Ectodermal cell (in vitro differentiated cells): ENCODE measurements at regions not wholly inside any gene's neighbourhood (a gene's known extent, or its start where the extent isn't known, plus 50 kb on each side); places are given as distances from the start of the nearest gene placed in this dataset.

Source experiments
- H3K27ac ChIP-seq: 2 replicates; pipeline ENCODE4 v1.7.0; 2013; ENCODE audit warnings: mild to moderate bottlenecking, low read depth, low read length; ENCODE audit not compliant: insufficient read depth, poor library complexity, severe bottlenecking
- H3K27me3 ChIP-seq: 2 replicates; pipeline ENCODE4 v1.7.0; 2013; ENCODE audit warnings: mild to moderate bottlenecking, low read length; ENCODE audit not compliant: insufficient read depth, control insufficient read depth, poor library complexity, severe bottlenecking
- H3K36me3 ChIP-seq: one replicate; pipeline ENCODE4 v1.7.0; 2013; ENCODE audit warnings: low read length; ENCODE audit not compliant: control insufficient read depth, insufficient read depth
- H3K4me1 ChIP-seq: one replicate; pipeline ENCODE4 v1.7.0; 2013; ENCODE audit warnings: low read length; ENCODE audit not compliant: control insufficient read depth, insufficient read depth
- H3K4me3 ChIP-seq: 2 replicates; pipeline ENCODE4 v1.7.0; 2013; ENCODE audit warnings: low read depth, low read length, control low read depth; ENCODE audit not compliant: insufficient read depth
- H3K9me3 ChIP-seq: 2 replicates; pipeline ENCODE4 v1.7.0; 2013; ENCODE audit warnings: mild to moderate bottlenecking, low read length, moderate library complexity; ENCODE audit not compliant: control insufficient read depth
- WGBS, 2 experiments: methylation state at CpG; one replicate each; pipeline ENCODE4 v1.1.7; 2013; ENCODE audit warnings: missing lambda C conversion rate in 2 of 2; 5-methylcytosine and 5-hydroxymethylcytosine counted together

DNA sequence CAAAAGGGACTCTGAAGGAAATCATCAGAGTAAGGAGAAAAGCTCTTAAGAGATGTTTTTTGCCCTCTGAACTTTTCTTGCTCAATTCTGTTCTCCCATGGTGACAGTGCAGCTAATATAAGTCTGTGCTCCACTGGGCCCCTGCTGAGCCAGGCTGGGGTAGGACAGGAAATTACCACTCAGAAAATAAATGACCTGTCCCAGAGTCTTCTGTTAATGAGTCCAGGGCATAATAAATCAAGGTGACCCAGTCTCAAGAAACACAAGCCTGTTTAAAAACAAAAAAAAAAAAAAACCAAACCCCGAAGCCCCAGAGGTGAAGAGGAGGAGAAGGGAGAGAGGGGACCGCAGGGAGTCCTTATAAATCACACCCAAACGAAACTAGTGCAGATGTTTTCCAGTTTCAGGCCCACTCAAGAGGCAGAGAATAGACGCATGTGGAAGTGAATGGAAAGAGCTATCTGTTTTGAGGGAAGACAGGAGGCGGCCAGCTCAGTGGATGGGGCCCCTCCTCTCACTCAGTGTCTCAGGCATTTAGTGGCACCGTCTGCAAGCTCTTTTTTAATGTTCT is 59.8 kb upstream of the BOC start:
- H3K4me1 ChIP-seq = peaks cover 36% of the 10 kb centered on the region
- no peaks in the 10 kb centered on the region for H3K27me3 ChIP-seq
- H3K27ac ChIP-seq = peak overlapping the region; percentile 3
- H3K4me3 ChIP-seq = no peak overlapping the region
- H3K36me3 ChIP-seq = no peaks in the 10 kb centered on the region
- 55 to 70% methylated on average over 5 to 6 of the region's 6 CpGs for WGBS, 2 experiments
- no peaks in the 10 kb centered on the region for H3K9me3 ChIP-seq

DNA sequence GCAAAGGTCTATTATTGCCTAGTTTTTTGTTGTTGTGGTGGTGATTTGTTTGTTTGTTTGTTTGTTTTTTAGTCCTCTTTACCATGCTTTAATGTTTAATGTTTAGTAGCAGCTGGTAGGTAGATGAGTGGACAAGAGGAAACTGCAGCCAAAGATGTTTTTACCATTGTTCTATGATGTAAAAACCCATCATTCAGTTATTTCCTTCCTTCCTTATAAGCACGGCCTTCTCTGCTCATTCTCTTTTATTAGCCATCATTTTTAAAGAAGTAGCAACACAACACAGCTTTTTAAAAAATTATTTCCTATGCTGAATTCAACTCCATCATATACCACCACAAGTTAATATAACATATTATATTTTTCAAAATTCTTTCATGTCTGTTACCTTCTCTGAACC is 58.5 kb upstream of the BOC start:
- Histone ChIP-seq H3K27ac (no peak overlapping the region), H3K4me1 (peaks cover 33% of the 10 kb centered on the region)
- 91 to 92% methylated on average over 1 of the region's 1 CpG for WGBS, 2 experiments

DNA sequence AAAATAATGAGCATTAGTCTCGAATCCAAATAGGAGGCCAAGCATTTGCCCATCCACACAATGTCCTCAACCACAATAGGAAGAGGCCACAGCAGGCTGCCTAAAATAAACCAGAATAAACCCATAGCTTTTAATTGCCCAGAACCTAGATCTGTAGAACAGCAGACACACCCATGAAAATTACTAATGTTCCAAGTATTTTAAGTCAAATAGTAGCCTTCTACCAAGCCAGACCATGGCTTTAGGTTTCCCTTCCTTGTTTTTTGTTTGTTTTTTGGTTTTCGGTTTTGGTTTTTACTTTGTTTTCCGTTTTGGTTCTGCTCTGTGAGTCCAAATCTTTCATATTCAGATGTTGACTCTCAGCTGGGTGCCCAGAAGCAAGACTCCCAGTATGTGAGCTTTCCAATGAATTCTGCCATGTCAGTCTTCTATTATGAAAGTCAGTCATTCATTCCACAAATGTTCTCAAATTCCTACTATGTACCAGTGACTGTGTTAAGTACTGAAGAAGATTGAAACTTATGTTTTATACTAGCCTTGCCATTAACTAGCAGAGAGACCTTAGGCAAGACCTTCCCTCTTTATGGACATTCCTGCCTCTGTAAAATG is 57.8 kb upstream of the BOC start:
- Histone ChIP-seq H3K27ac (no peak overlapping the region), H3K4me3 (no peak overlapping the region), H3K27me3 (no peaks in the 10 kb centered on the region), H3K4me1 (peaks cover 25% of the 10 kb centered on the region), H3K9me3 (no peaks in the 10 kb centered on the region), H3K36me3 (no peaks in the 10 kb centered on the region)
- 69 to 72% methylated on average over 3 of the region's 3 CpGs for WGBS, 2 experiments

More for the DNA sequence above, 58.5 kb upstream of the BOC start:
- no peak overlapping the region for H3K4me3 ChIP-seq
- no peaks in the 10 kb centered on the region for H3K27me3 ChIP-seq
- H3K36me3 ChIP-seq = no peaks in the 10 kb centered on the region
- H3K9me3 ChIP-seq = no peaks in the 10 kb centered on the region

DNA sequence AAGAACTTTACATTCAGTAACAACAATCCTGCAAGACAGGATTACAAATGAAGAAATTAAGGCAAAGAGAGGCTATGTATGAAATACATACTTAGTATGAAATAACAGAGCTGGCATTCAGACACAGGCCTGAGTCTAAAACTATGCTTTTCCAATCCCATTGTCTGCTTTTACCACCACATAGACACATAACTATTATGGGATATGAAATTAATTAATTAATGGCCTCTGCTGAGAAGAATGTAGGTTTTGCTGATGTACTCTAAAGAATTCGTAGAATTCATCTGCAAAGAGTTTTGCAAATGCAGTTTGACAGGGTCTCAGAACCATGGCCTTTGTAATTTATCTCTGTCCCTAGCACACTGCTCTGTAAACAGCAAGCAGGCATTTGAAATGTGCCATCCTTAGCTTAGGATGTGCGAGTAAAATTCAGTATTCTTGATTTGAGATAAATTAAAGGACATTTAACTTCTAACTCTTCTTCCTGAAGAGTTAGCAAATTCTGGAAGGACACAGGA is 54.5 kb upstream of the BOC start:
- Histone ChIP-seq H3K27ac (no peak overlapping the region), H3K9me3 (no peaks in the 10 kb centered on the region), H3K27me3 (no peaks in the 10 kb centered on the region), H3K4me3 (no peak overlapping the region), H3K36me3 (no peaks in the 10 kb centered on the region), H3K4me1 (peaks cover 12% of the 10 kb centered on the region)
- WGBS, 2 experiments = 90 to 96% methylated on average over 2 of the region's 2 CpGs

DNA sequence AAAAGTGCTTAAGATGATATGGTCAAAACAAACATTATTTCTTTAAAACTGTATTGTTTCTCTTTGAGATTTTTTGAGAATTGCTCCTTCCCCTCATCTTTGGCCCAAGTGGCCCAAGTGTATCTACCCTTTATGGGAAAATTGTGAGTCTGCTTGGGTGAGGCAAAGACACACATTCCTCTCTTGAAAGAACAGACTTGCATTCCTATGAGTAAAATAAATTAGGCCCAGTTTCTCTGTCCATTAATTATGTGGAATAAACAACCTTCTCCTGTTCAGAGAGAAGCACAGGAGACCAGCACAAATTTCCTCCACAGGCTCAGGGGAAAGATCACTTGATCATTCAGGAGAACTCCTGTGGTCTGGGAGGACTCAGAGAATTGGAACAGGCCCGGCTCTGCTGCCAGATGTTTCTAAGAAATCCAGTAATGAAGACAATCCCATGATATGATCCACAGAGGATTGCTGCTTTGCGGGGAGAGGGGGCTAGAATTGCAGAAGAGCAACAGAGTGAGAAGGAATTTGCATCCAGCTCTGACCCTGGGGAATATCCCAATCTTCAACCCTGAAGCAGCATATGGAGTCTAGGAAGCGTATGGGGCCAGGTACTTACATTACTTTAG is 53.8 kb upstream of the BOC start:
- Histone ChIP-seq H3K27ac (no peak overlapping the region), H3K4me3 (no peak overlapping the region), H3K36me3 (no peaks in the 10 kb centered on the region), H3K9me3 (no peaks in the 10 kb centered on the region), H3K27me3 (no peaks in the 10 kb centered on the region), H3K4me1 (peaks cover 5% of the 10 kb centered on the region)
- 93 to 95% methylated on average over 3 of the region's 3 CpGs for WGBS, 2 experiments

DNA sequence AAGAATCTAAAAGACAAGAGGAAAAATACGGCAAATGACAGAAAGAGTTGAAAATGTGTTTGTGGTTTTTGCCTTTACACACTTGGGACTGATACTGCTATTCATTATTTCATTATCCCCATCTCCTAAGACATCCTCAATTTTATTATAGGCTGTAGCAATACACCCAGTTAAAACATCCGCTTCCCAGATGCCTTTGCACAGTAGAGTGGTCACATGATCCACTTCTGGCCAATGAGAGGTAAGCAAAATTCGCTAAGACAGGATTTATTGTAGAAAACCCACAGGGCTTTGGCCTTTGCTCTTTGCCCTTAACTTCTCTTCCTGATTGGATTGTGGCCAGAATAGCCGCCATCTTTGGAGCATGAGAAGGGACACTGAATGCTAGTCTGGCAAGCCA is 53.2 kb upstream of the BOC start:
- H3K9me3 ChIP-seq = no peaks in the 10 kb centered on the region
- H3K27ac ChIP-seq = no peak overlapping the region
- WGBS, 2 experiments = 92 to 98% methylated on average over 3 to 4 of the region's 4 CpGs
- H3K4me3 ChIP-seq = no peak overlapping the region
- H3K4me1 ChIP-seq = peaks cover 4% of the 10 kb centered on the region
- H3K36me3 ChIP-seq = no peaks in the 10 kb centered on the region
- no peaks in the 10 kb centered on the region for H3K27me3 ChIP-seq
